CD4-positive, alpha-beta T cell treated with Interleukin-4 for 4 hours (primary cell): ENCODE measurements at regions not wholly inside any gene's neighbourhood (a gene's known extent, or its start where the extent isn't known, plus 50 kb on each side); places are given as distances from the start of the nearest gene placed in this dataset.
"Not testable (repeated sequence)": the region's sequence is repeated elsewhere in the genome, so short reads cannot be mapped to it uniquely, and the experiment has no call there.

Experiments
- DNase-seq: peaks from one replicate; pipeline ENCODE4 v3.0.0-alpha.2; 2020

- no peak for DNase-seq
Measured at GRCh38 chr16:16960785-16961184, 510.0 kb downstream of the XYLT1 start.

GRCh38 chr16:16966439-16966838 is 504.3 kb downstream of the XYLT1 start:
- no peak for DNase-seq

- no peak for DNase-seq
Measured at GRCh38 chr16:16971042-16971441, 499.7 kb downstream of the XYLT1 start.

GRCh38 chr16:16972831-16973230 is 497.9 kb downstream of the XYLT1 start:
- DNase-seq = no peak

- DNase-seq = no peak
Measured at GRCh38 chr16:16973707-16974591, 496.8 kb downstream of the XYLT1 start.

GRCh38 chr16:16982614-16983013 is 488.1 kb downstream of the XYLT1 start:
- DNase-seq = no peak

GRCh38 chr16:16983582-16983981 is 487.2 kb downstream of the XYLT1 start:
- DNase-seq = no peak

- not testable (repeated sequence) for DNase-seq
Measured at GRCh38 chr16:16984091-16984490, 486.7 kb downstream of the XYLT1 start.

GRCh38 chr16:16985707-16986106 is 485.1 kb downstream of the XYLT1 start:
- DNase-seq = no peak

- no peak for DNase-seq
Measured at GRCh38 chr16:16988963-16989362, 481.8 kb downstream of the XYLT1 start.

GRCh38 chr16:16989368-16989767 is 481.4 kb downstream of the XYLT1 start:
- no peak for DNase-seq

- DNase-seq = no peak
Measured at GRCh38 chr16:16991711-16992110, 479.0 kb downstream of the XYLT1 start.

GRCh38 chr16:16992975-16993765 is 477.6 kb downstream of the XYLT1 start:
- peak; percentile 8 for DNase-seq

GRCh38 chr16:16994831-16995230 is 475.9 kb downstream of the XYLT1 start:
- no peak for DNase-seq

- DNase-seq = no peak
Measured at GRCh38 chr16:16996827-16997226, 473.9 kb downstream of the XYLT1 start.

- DNase-seq = no peak
Measured at GRCh38 chr16:16997349-16997748, 473.4 kb downstream of the XYLT1 start.

GRCh38 chr16:17001471-17001870 is 469.3 kb downstream of the XYLT1 start:
- DNase-seq = no peak

GRCh38 chr16:17002565-17002964 is 468.2 kb downstream of the XYLT1 start:
- no peak for DNase-seq

GRCh38 chr16:17005963-17006362 is 464.8 kb downstream of the XYLT1 start:
- not testable (repeated sequence) for DNase-seq

- no peak for DNase-seq
Measured at GRCh38 chr16:17011712-17012111, 459.0 kb downstream of the XYLT1 start.

GRCh38 chr16:17013038-17013437 is 457.7 kb downstream of the XYLT1 start:
- no peak for DNase-seq

- no peak for DNase-seq
Measured at GRCh38 chr16:17014484-17015121, 456.2 kb downstream of the XYLT1 start.

- no peak for DNase-seq
Measured at GRCh38 chr16:17015702-17016101, 455.1 kb downstream of the XYLT1 start.

- no peak for DNase-seq
Measured at GRCh38 chr16:17017442-17017841, 453.3 kb downstream of the XYLT1 start.
